Loucy (cell line): ENCODE measurements at regions not wholly inside any gene's neighbourhood (a gene's known extent, or its start where the extent isn't known, plus 50 kb on each side); places are given as distances from the start of the nearest gene placed in this dataset.

ENCODE experiments used
- H2AFZ ChIP-seq: fragments of 200-600 bp; sonication (generic); 2 replicates; pipeline ENCODE4 v1.6.0; 2016; ENCODE audit warnings: antibody characterized with exemption, mild to moderate bottlenecking, low read length, moderate library complexity
- H3F3A ChIP-seq: fragments of 200-600 bp; 2 replicates; pipeline ENCODE4 v1.6.0; 2016; ENCODE audit warnings: antibody characterized with exemption, low read depth, mild to moderate bottlenecking
- H3K27me3 ChIP-seq: fragments of 200-600 bp; sonication (generic); 2 replicates; pipeline ENCODE4 v1.6.1; 2014; ENCODE audit warnings: low read length, mild to moderate bottlenecking; ENCODE audit not compliant: insufficient read depth, poor library complexity, severe bottlenecking
- H3K36me3 ChIP-seq: fragments of 200-600 bp; sonication (generic); 2 replicates; pipeline ENCODE4 v1.6.1; 2016; ENCODE audit warnings: low read length; ENCODE audit not compliant: insufficient read depth
- H3K4me1 ChIP-seq: fragments of 200-600 bp; sonication (generic); 2 replicates; pipeline ENCODE4 v1.5.1; 2014; ENCODE audit warnings: low read length, mild to moderate bottlenecking; ENCODE audit not compliant: insufficient read depth, poor library complexity, severe bottlenecking
- H3K4me2 ChIP-seq: fragments of 200-600 bp; sonication (generic); 2 replicates; pipeline ENCODE4 v1.6.0; 2014; ENCODE audit warnings: antibody characterized with exemption, low read length, low read depth, mild to moderate bottlenecking; ENCODE audit not compliant: poor library complexity, severe bottlenecking
- H3K4me3 ChIP-seq: fragments of 200-600 bp; sonication (generic); 2 replicates; pipeline ENCODE4 v1.5.1; 2014; ENCODE audit warnings: low read length, mild to moderate bottlenecking, mixed read lengths; ENCODE audit not compliant: poor library complexity, severe bottlenecking
- H3K79me2 ChIP-seq: fragments of 200-600 bp; sonication (generic); 2 replicates; pipeline ENCODE4 v1.6.1; 2014; ENCODE audit warnings: low read length; ENCODE audit not compliant: insufficient read depth
- H3K9ac ChIP-seq: fragments of 200-600 bp; sonication (generic); 2 replicates; pipeline ENCODE4 v1.6.0; 2014; ENCODE audit warnings: mild to moderate bottlenecking, low read depth, low read length, moderate library complexity; ENCODE audit not compliant: poor library complexity, severe bottlenecking
- H3K9me2 ChIP-seq: fragments of 200-600 bp; sonication (generic); replicated peaks from 2 replicates; pipeline ENCODE4 v1.6.1; 2016; ENCODE audit warnings: low read depth, low read length, mixed read lengths
- H3K9me3 ChIP-seq: fragments of 200-600 bp; sonication (generic); 2 replicates; pipeline ENCODE4 v1.6.1; 2014; ENCODE audit warnings: mild to moderate bottlenecking, antibody characterized with exemption, low read length, low read depth; ENCODE audit not compliant: insufficient read depth
- H4K20me1 ChIP-seq: fragments of 200-600 bp; sonication (generic); 2 replicates; pipeline ENCODE4 v1.6.0; 2014; ENCODE audit warnings: antibody characterized with exemption, low read length, mild to moderate bottlenecking; ENCODE audit not compliant: insufficient read depth, poor library complexity, severe bottlenecking
- CTCF ChIP-seq: fragments of 200-600 bp; sonication (generic); conservative IDR thresholded peaks from 2 replicates; pipeline ENCODE4 v1.5.1; 2014; ENCODE audit warnings: mild to moderate bottlenecking, antibody characterized with exemption, low read length
- EZH2phosphoT487 ChIP-seq: fragments of 200-600 bp; IDR thresholded peaks from 2 replicates; pipeline ENCODE4 v1.6.1; 2018; ENCODE audit warnings: antibody characterized with exemption, mild to moderate bottlenecking, moderate library complexity, borderline replicate concordance

DNA sequence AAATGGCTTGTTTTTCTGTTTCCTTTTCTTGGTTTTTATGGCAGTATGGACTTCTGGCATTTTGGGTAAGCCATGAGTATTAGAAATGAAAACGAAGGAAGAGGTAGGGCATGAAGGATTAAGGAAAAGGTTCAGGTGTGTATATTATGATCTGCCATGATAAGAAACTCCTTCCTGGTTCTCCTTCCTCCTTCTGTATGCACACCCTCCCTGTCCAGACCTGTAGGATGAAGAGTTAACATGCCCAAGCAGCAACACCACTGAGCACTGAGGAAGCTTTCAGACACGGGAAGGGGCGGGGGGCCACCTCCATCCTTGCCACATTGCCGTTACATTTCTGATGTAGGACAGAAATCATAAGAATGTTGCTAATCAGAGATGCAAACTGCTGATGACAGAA, 361.0 kb upstream of the ZMIZ1 start:
- Histone ChIP-seq H3F3A (no peaks in the 10 kb centered on the region), H3K36me3 (no peaks in the 10 kb centered on the region), H2AFZ (no peak overlapping the region), H3K9me3 (no peaks in the 10 kb centered on the region), H3K4me2 (no peak overlapping the region), H3K9me2 (no peaks in the 10 kb centered on the region), H3K27me3 (no peaks in the 10 kb centered on the region), H3K4me3 (no peak overlapping the region), H3K4me1 (no peaks in the 10 kb centered on the region), H3K79me2 (no peaks in the 10 kb centered on the region), H4K20me1 (no peaks in the 10 kb centered on the region), H3K9ac (no peak overlapping the region)
- no peak for TF ChIP-seq CTCF
- TF ChIP-seq EZH2phosphoT487: no peak

DNA sequence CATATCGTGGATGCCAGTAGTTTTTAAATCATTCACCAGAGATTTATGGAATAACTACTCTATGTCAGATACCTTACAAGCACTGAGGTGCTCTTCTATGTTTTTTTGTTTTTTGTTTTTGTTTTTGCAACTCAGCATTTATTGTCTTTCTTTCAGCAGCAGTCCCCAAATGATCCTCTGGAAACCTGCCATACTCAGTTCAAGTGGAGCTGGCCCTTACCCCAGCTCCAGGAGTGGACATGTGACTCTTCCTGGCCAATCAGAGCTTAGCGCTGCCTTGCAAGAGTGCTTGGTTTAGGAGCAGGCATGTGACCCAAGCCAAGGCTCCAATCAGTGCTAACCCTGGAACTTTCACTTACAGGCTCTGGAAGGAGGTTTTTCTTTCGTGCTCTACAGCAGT, 356.6 kb upstream of the ZMIZ1 start:
- Histone ChIP-seq H3K27me3 (no peaks in the 10 kb centered on the region), H2AFZ (no peak overlapping the region), H3K9ac (no peak overlapping the region), H3K36me3 (no peaks in the 10 kb centered on the region), H3K79me2 (no peaks in the 10 kb centered on the region), H3K4me3 (no peak overlapping the region), H3K4me2 (no peak overlapping the region), H4K20me1 (no peaks in the 10 kb centered on the region), H3K9me3 (no peaks in the 10 kb centered on the region), H3F3A (no peaks in the 10 kb centered on the region), H3K9me2 (no peaks in the 10 kb centered on the region), H3K4me1 (no peaks in the 10 kb centered on the region)
- no peak for TF ChIP-seq CTCF
- no peak for TF ChIP-seq EZH2phosphoT487

DNA sequence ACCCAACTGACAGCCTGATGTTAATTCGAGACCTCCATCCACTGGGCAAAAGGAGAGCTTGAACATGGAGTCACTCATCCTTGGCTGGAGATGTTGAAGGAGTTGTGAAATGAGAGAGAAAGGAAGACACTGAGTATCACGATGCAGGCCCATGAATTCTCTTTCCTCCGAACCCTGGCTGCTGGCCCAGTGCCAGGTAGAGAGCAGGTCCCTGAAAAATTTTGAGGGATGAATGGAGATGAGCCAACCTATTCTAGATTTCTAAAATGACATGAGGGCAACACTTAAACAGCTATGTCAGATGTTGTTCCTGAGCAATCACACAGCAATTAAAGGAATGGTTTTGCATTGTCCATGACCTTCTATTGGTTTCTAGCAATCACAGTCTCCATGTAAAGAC, 355.1 kb upstream of the ZMIZ1 start:
- Histone ChIP-seq H3K79me2 (no peaks in the 10 kb centered on the region), H3K36me3 (no peaks in the 10 kb centered on the region), H2AFZ (no peak overlapping the region), H3K4me1 (no peaks in the 10 kb centered on the region), H3K4me2 (no peak overlapping the region), H3K9me3 (no peaks in the 10 kb centered on the region), H3K4me3 (no peak overlapping the region), H3K27me3 (no peaks in the 10 kb centered on the region), H3K9ac (no peak overlapping the region), H3F3A (no peaks in the 10 kb centered on the region), H3K9me2 (no peaks in the 10 kb centered on the region), H4K20me1 (no peaks in the 10 kb centered on the region)
- TF ChIP-seq EZH2phosphoT487: no peak
- TF ChIP-seq CTCF: no peak
